CD4-positive, alpha-beta memory T cell (primary cell): ENCODE measurements at regions not wholly inside any gene's neighbourhood (a gene's known extent, or its start where the extent isn't known, plus 50 kb on each side); places are given as distances from the start of the nearest gene placed in this dataset.

Source experiments
- CTCF ChIA-PET: fragments of 350-600 bp; sonication (Branson Sonifier 250); formaldehyde crosslinking; loops from one replicate; lab custom pipeline; 2021; ENCODE audit warnings: inconsistent platforms; ENCODE audit not compliant: partially characterized antibody; lab: Charles Lee
- POLR2A ChIA-PET: fragments of 350-600 bp; sonication (Branson Sonifier 250); formaldehyde crosslinking; loops from one replicate; lab custom pipeline; 2021; ENCODE audit not compliant: partially characterized antibody; lab: Charles Lee
- DNase-seq, 5 donors: peaks; one replicate each; pipeline versions ENCODE4 v3.0.0 to v3.0.0-alpha.2; 2020 to 2022; ENCODE audit warnings: mixed read lengths in 1 of 5
- H3K27ac ChIP-seq: one replicate; pipeline ENCODE4 v1.7.0; 2013; ENCODE audit warnings: low read depth, low read length
- H3K27me3 ChIP-seq: 2 replicates; pipeline ENCODE4 v1.7.0; 2013; ENCODE audit warnings: mild to moderate bottlenecking, low read length, moderate library complexity; ENCODE audit not compliant: insufficient read depth
- H3K36me3 ChIP-seq: 2 replicates; pipeline ENCODE4 v1.7.0; 2013; ENCODE audit warnings: mild to moderate bottlenecking, low read length, moderate library complexity; ENCODE audit not compliant: insufficient read depth
- H3K4me1 ChIP-seq: 2 replicates; pipeline ENCODE4 v1.7.0; 2013; ENCODE audit warnings: mild to moderate bottlenecking, low read length, moderate library complexity; ENCODE audit not compliant: insufficient read depth
- H3K4me3 ChIP-seq, 2 donors: one replicate each; pipeline ENCODE4 v1.7.0; 2013; ENCODE audit warnings: low read length in 2 of 2, mild to moderate bottlenecking in 1 of 2
- H3K9me3 ChIP-seq, 2 donors: one replicate each; pipeline ENCODE4 v1.7.0; 2013; ENCODE audit warnings: low read length in 2 of 2, control low read depth in 1 of 2; ENCODE audit not compliant: control insufficient read depth in 1 of 2
- H3K27ac Mint-ChIP-seq, 7 donors: one replicate each; pipeline ENCODE4 v1.8.0; 2020 to 2021; ENCODE audit warnings: mixed read lengths in 7 of 7, mild to moderate bottlenecking in 6 of 7, inconsistent platforms in 3 of 7, moderate library complexity in 3 of 7
- H3K27me3 Mint-ChIP-seq, 2 donors: one replicate each; pipeline ENCODE4 v1.8.0; 2020 to 2021; ENCODE audit warnings: mixed read lengths in 2 of 2
- H3K36me3 Mint-ChIP-seq, 2 donors: one replicate each; pipeline ENCODE4 v1.8.0; 2020 to 2021; ENCODE audit warnings: mixed read lengths in 2 of 2, inconsistent platforms in 1 of 2, mild to moderate bottlenecking in 1 of 2
- H3K4me1 Mint-ChIP-seq, 4 donors: one replicate each; pipeline ENCODE4 v1.8.0; 2020 to 2021; ENCODE audit warnings: mixed read lengths in 4 of 4, mild to moderate bottlenecking in 1 of 4
- H3K4me3 Mint-ChIP-seq, 8 donors: one replicate each; pipeline ENCODE4 v1.8.0; 2020 to 2021; ENCODE audit warnings: mixed read lengths in 8 of 8, mild to moderate bottlenecking in 7 of 8, moderate library complexity in 6 of 8, inconsistent platforms in 3 of 8
- H3K9me3 Mint-ChIP-seq, 8 donors: one replicate each; pipeline ENCODE4 v1.8.0; 2020 to 2021; ENCODE audit warnings: mixed read lengths in 8 of 8, mild to moderate bottlenecking in 5 of 8, inconsistent platforms in 3 of 8, moderate library complexity in 1 of 8
- intact Hi-C: fragments of 100-400 bp; cut with micrococcal nuclease; formaldehyde crosslinking; loops from one replicate; pipeline ENCODE4 v1.15.1; 2023

DNA sequence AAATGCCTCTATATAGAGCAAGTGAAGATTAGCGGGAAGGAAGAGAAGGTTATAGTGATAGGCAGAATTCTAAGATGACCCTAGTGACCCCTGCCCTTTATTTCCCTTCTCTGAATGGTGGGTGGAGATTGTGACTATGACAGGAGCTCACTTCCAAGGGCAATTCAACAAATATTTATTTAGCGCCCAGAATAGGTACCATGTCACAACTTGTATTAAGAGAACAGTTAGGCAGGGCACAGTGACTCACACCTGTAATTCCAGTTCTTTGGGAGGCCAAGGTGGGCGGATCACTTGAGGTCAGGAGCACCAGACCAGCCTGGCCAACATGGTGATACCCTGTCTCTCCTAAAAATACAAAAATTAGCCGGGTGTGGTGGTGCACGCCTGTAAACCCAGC is 236.0 kb upstream of the POGK start:
- Mint-ChIP-seq H3K4me1 (no peaks in the 10 kb centered on the region), H3K27me3 (peaks cover 0 to 4% of the 10 kb centered on the region in 2 donors), H3K4me3 (no peak overlapping the region), H3K27ac (no peak overlapping the region), H3K36me3 (no peaks in the 10 kb centered on the region), H3K9me3 (no peaks in the 10 kb centered on the region)
- Histone ChIP-seq H3K27ac (no peak overlapping the region), H3K27me3 (no peaks in the 10 kb centered on the region), H3K9me3 (no peaks in the 10 kb centered on the region), H3K36me3 (no peaks in the 10 kb centered on the region), H3K4me1 (no peaks in the 10 kb centered on the region), H3K4me3 (no peak overlapping the region)
- intact Hi-C loops: no loop called here
- POLR2A ChIA-PET: no interaction called here
- DNase-seq: no peak
- CTCF ChIA-PET: interaction anchor here (0.6 kb wide), 1 partner anchor 676 kb away, joined by 3 read pairs; no protein-coding TSS in a partner anchor

DNA sequence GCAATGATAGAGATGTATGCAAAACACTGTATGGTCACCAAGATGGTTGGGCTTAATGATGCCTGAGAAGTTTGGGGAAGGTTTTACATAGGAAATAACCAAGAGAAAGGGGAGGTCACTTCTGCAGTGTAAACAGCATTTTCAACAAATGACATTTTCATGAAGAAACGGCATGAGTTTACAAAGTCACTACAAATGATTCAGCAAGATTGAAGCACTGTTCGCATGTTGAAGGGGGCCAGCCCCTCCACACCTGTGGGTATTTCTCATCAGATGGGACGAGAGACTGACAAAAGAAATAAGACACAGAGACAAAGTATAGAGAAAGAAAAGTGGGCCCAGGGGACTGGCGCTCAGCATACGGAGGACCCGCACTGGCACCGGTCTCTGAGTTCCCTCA is 234.1 kb upstream of the POGK start:
- intact Hi-C loops: no loop called here
- POLR2A ChIA-PET: no interaction called here
- CTCF ChIA-PET: no interaction called here

DNA sequence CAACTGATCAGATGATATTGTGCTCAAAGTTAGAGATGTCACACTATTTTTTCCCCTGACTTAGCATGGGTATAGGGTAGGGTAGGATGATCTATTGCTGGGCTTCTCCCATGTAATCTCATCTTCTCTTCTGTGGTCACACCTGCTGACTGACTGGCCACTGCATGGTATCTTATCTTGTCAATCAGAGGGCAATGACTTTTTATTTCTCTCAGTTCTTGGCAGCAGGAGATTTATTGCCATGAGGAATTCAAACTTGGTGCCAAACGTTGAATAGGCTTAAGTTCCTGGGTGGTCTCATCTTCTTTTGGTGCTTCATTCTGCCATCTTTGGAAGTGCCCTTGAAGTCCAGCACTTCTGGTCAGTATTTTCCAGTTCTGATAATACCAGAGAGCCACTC is 226.4 kb upstream of the POGK start:
- Histone ChIP-seq H3K36me3 (no peaks in the 10 kb centered on the region), H3K27me3 (no peaks in the 10 kb centered on the region), H3K9me3 (no peaks in the 10 kb centered on the region), H3K4me3 (no peak overlapping the region), H3K4me1 (no peaks in the 10 kb centered on the region), H3K27ac (no peak overlapping the region)
- H3K9me3 Mint-ChIP-seq: no peaks in the 10 kb centered on the region
- intact Hi-C loops: no loop called here
- no peak overlapping the region for H3K4me3 Mint-ChIP-seq
- no peaks in the 10 kb centered on the region for H3K36me3 Mint-ChIP-seq
- H3K4me1 Mint-ChIP-seq: no peaks in the 10 kb centered on the region
- ChIA-PET CTCF (no interaction called here), POLR2A (no interaction called here)
- no peak for DNase-seq
- H3K27me3 Mint-ChIP-seq: no peaks in the 10 kb centered on the region
- H3K27ac Mint-ChIP-seq: no peak overlapping the region

More for the DNA sequence above, 234.1 kb upstream of the POGK start:
- Mint-ChIP-seq H3K27ac (no peak overlapping the region), H3K4me1 (no peaks in the 10 kb centered on the region), H3K27me3 (peaks cover 0 to 3% of the 10 kb centered on the region in 2 donors), H3K36me3 (no peaks in the 10 kb centered on the region), H3K9me3 (no peaks in the 10 kb centered on the region), H3K4me3 (no peak overlapping the region)
- no peak for DNase-seq
- Histone ChIP-seq H3K4me3 (no peak overlapping the region), H3K27ac (no peak overlapping the region), H3K9me3 (no peaks in the 10 kb centered on the region), H3K4me1 (no peaks in the 10 kb centered on the region), H3K27me3 (no peaks in the 10 kb centered on the region), H3K36me3 (no peaks in the 10 kb centered on the region)

DNA sequence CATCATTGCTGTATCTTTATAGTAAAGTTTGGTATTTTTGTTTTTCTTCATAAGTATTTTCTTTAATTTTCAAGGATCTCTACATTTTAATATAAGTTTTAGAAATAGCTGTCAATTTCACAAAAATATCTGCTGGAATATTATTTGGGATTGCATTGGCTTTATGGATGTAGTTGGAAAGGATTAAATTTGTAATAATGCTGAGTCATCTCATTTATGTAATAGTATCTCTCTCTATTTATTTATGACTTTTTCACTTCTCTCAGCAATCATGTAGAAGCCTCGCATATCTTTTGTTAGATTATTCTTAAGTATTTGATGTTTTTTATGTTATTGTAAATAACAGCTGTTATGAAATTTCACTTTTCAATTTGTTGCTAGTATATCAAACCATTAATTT is 223.1 kb upstream of the POGK start:
- DNase-seq: no peak
- ChIA-PET POLR2A (no interaction called here), CTCF (no interaction called here)
- H3K27me3 Mint-ChIP-seq: peaks cover 4% of the 10 kb centered on the region in 2 donors
- no peak overlapping the region for H3K4me3 Mint-ChIP-seq
- H3K36me3 Mint-ChIP-seq: no peaks in the 10 kb centered on the region
- intact Hi-C loops: no loop called here
- Histone ChIP-seq H3K9me3 (no peaks in the 10 kb centered on the region), H3K36me3 (no peaks in the 10 kb centered on the region), H3K4me3 (no peak overlapping the region), H3K4me1 (no peaks in the 10 kb centered on the region), H3K27ac (no peak overlapping the region), H3K27me3 (no peaks in the 10 kb centered on the region)
- H3K9me3 Mint-ChIP-seq: no peaks in the 10 kb centered on the region
- H3K27ac Mint-ChIP-seq: no peak overlapping the region
- no peaks in the 10 kb centered on the region for H3K4me1 Mint-ChIP-seq

DNA sequence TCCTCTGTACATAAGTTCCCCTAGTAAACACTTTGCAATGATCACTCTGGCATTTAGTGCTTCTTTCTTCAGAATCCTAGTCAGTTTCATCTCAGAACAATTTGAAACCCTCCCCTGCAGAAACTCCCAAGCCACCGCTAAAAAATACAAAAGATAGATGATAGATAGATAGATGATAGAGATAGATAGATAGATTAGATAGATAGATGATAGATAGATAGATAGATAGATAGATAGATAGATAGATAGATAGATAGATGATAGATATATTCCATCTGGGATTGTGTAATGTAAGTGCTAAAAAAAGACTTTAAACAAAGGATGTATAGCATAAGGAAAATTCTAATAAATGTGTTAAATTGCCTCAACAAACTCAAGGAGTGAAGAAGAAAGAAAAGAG is 212.6 kb upstream of the POGK start:
- intact Hi-C loops: no loop called here

DNA sequence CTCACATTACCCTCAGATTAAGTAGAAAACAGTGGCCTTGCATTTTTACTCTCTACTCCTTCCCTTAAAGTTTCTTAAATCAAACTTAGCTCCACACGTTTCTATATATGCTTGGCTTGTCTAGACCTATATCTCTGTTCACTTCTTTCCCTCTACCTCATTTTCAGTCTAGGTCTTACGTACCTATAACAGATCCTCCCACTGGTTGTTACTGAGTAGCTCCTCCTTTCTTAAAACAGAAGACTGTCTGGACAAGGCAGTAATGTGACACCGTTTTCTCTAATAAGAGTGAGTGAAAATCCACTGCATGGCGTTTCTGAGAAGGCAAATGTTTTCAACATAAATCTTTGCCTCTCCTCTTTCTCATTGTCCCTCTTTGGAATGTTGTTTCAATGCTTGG is 211.7 kb upstream of the POGK start:
- Histone ChIP-seq H3K27ac (no peak overlapping the region), H3K36me3 (no peaks in the 10 kb centered on the region), H3K4me3 (no peak overlapping the region), H3K27me3 (no peaks in the 10 kb centered on the region), H3K9me3 (no peaks in the 10 kb centered on the region), H3K4me1 (no peaks in the 10 kb centered on the region)
- peaks cover 1 to 3% of the 10 kb centered on the region in 2 donors for H3K27me3 Mint-ChIP-seq
- ChIA-PET CTCF (no interaction called here), POLR2A (no interaction called here)
- H3K27ac Mint-ChIP-seq: no peak overlapping the region
- no peaks in the 10 kb centered on the region for H3K36me3 Mint-ChIP-seq
- no peak overlapping the region for H3K4me3 Mint-ChIP-seq
- DNase-seq: no peak
- intact Hi-C loops: no loop called here
- H3K4me1 Mint-ChIP-seq: no peaks in the 10 kb centered on the region
- H3K9me3 Mint-ChIP-seq: no peaks in the 10 kb centered on the region

More for the DNA sequence above, 212.6 kb upstream of the POGK start:
- Mint-ChIP-seq H3K36me3 (no peaks in the 10 kb centered on the region), H3K27ac (no peak overlapping the region), H3K27me3 (peaks cover 1 to 3% of the 10 kb centered on the region in 2 donors), H3K9me3 (no peaks in the 10 kb centered on the region), H3K4me3 (no peak overlapping the region), H3K4me1 (no peaks in the 10 kb centered on the region)
- H3K27me3 ChIP-seq: no peaks in the 10 kb centered on the region
- no peaks in the 10 kb centered on the region for H3K36me3 ChIP-seq
- no peak overlapping the region for H3K4me3 ChIP-seq
- no peak for DNase-seq
- ChIA-PET CTCF (no interaction called here), POLR2A (no interaction called here)
- H3K27ac ChIP-seq: no peak overlapping the region
- no peaks in the 10 kb centered on the region for H3K9me3 ChIP-seq
- no peaks in the 10 kb centered on the region for H3K4me1 ChIP-seq

DNA sequence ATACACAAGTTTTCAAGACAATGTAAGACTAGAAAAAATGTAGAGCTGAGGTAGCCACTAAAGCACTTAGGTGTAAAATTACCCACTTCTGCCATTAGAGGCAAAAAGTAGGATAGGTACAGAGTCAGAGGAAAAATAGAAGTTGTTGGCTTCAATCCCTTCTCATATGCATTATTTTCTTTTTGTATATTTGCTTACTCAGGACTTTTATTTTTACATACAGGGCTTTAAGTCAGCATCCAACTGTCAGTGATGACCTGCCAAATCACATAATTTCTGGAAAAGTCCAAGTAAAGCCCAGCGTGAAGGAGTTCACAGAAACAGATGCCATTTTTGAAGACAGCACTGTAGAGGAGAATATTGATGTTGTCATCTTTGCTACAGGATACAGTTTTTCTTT is 211.0 kb upstream of the POGK start:
- Histone ChIP-seq H3K9me3 (no peaks in the 10 kb centered on the region), H3K27ac (no peak overlapping the region), H3K4me3 (no peak overlapping the region), H3K36me3 (no peaks in the 10 kb centered on the region), H3K27me3 (no peaks in the 10 kb centered on the region), H3K4me1 (no peaks in the 10 kb centered on the region)
- ChIA-PET CTCF (no interaction called here), POLR2A (no interaction called here)
- H3K4me3 Mint-ChIP-seq: no peak overlapping the region
- no peaks in the 10 kb centered on the region for H3K4me1 Mint-ChIP-seq
- peaks cover 0 to 3% of the 10 kb centered on the region in 2 donors for H3K27me3 Mint-ChIP-seq
- DNase-seq: no peak
- intact Hi-C loops: no loop called here
- H3K27ac Mint-ChIP-seq: no peak overlapping the region
- no peaks in the 10 kb centered on the region for H3K9me3 Mint-ChIP-seq
- no peaks in the 10 kb centered on the region for H3K36me3 Mint-ChIP-seq

DNA sequence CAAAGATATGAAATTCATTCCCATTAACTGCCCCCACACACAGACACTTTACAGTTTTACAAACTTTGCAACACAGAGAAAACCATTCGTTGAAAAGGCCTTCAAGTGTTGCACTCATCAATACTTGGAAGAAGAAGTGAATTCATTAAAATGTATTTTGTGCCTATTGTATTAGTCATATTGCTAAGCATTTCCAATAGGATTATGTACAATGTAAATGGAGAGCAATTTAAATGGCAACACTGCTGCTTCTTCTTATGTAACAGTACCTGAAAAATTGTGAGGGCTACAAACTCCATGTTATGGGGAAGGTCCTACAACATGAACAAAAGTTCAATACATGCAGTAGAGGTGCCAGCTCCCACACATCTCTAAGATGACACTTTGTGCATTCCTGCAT is 209.3 kb upstream of the POGK start:
- H3K4me3 Mint-ChIP-seq: no peak overlapping the region
- POLR2A ChIA-PET: no interaction called here

More for the DNA sequence above, 209.3 kb upstream of the POGK start:
- Histone ChIP-seq H3K9me3 (no peaks in the 10 kb centered on the region), H3K36me3 (no peaks in the 10 kb centered on the region), H3K27ac (no peak overlapping the region), H3K4me1 (no peaks in the 10 kb centered on the region), H3K27me3 (no peaks in the 10 kb centered on the region), H3K4me3 (no peak overlapping the region)
- Mint-ChIP-seq H3K4me1 (no peaks in the 10 kb centered on the region), H3K27me3 (peaks cover 2 to 4% of the 10 kb centered on the region in 2 donors), H3K27ac (no peak overlapping the region), H3K36me3 (no peaks in the 10 kb centered on the region), H3K9me3 (peaks cover 0 to 2% (median 0%) of the 10 kb centered on the region in 8 donors)
- intact Hi-C loops: no loop called here
- no peak for DNase-seq
- CTCF ChIA-PET: no interaction called here
